AG09309 (cell line): ENCODE measurements at regions not wholly inside any gene's neighbourhood (a gene's known extent, or its start where the extent isn't known, plus 50 kb on each side); places are given as distances from the start of the nearest gene placed in this dataset.

Experiments used
- DNase-seq: peaks from one replicate; pipeline ENCODE4 v3.0.0-alpha.2; 2010; ENCODE audit warnings: low read depth
- H3K4me3 ChIP-seq: 2 replicates; pipeline ENCODE4 v1.5.1; 2011; ENCODE audit warnings: mild to moderate bottlenecking, low read depth, low read length, moderate library complexity; ENCODE audit not compliant: control insufficient read depth
- TF ChIP-seq, protein P1 (sequence below): IDR thresholded peaks from 2 replicates; pipeline ENCODE4 v1.5.1; 2011; ENCODE audit warnings: mild to moderate bottlenecking, low read depth, low read length, inconsistent platforms; ENCODE audit not compliant: insufficient read depth, control insufficient read depth; ENCODE audit errors: missing control alignments

GRCh38 chr15:93283854-93284253 is 194.8 kb upstream of the RGMA start:
- TF ChIP-seq, protein P1, sequence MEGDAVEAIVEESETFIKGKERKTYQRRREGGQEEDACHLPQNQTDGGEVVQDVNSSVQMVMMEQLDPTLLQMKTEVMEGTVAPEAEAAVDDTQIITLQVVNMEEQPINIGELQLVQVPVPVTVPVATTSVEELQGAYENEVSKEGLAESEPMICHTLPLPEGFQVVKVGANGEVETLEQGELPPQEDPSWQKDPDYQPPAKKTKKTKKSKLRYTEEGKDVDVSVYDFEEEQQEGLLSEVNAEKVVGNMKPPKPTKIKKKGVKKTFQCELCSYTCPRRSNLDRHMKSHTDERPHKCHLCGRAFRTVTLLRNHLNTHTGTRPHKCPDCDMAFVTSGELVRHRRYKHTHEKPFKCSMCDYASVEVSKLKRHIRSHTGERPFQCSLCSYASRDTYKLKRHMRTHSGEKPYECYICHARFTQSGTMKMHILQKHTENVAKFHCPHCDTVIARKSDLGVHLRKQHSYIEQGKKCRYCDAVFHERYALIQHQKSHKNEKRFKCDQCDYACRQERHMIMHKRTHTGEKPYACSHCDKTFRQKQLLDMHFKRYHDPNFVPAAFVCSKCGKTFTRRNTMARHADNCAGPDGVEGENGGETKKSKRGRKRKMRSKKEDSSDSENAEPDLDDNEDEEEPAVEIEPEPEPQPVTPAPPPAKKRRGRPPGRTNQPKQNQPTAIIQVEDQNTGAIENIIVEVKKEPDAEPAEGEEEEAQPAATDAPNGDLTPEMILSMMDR = no peak
- no peak overlapping the region for H3K4me3 ChIP-seq

DNA sequence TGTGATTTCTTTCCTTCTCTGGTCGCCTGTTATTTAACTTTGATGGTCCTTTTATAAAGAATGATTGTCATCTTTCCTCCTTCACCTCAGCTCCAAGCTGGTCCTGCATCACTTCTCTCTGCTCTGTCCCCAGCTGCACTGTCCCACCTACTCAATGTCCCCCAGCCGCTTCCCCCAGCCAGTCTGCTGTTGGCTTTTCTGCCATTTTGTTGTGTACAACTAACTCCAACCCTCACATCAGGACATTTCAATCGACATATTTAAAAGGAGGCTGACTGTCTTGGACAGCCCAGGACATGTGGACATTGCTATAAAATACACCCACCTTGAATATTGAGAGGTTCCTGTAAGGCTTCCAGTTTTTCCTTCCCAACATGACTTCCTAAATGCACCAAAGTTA is 193.8 kb upstream of the RGMA start:
- TF ChIP-seq, protein P1 = no peak
- no peak for DNase-seq

More at GRCh38 chr15:93283854-93284253, 194.8 kb upstream of the RGMA start:
- DNase-seq = no peak

GRCh38 chr15:93278783-93279182 is 189.8 kb upstream of the RGMA start:
- no peak overlapping the region for H3K4me3 ChIP-seq
- TF ChIP-seq, protein P1 = no peak
- no peak for DNase-seq

More for the DNA sequence above, 193.8 kb upstream of the RGMA start:
- H3K4me3 ChIP-seq = no peak overlapping the region

DNA sequence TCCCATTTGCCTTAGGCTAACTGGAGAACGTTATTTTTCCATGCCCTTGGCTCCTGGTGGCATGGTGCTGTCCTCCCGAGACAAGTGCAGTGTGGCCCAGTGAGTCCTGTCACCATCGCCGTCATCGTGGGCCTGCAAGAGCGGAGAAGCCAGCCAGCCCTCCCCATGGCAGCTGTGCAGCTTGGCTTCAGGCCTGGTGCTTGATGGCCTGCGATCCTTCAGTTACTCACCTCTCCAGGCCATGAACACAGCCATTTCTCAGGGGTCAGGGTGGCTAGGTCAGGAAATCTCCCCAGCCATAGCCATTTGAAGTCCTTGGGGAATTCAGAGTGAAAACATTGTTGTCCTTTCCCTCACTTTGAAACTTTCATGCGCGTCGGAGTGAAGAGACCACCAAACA is 189.0 kb upstream of the RGMA start:
- no peak for DNase-seq
- TF ChIP-seq, protein P1 = no peak
- no peak overlapping the region for H3K4me3 ChIP-seq

GRCh38 chr15:93274257-93274656 is 185.2 kb upstream of the RGMA start:
- TF ChIP-seq, protein P1 = no peak
- no peak overlapping the region for H3K4me3 ChIP-seq
- no peak for DNase-seq

DNA sequence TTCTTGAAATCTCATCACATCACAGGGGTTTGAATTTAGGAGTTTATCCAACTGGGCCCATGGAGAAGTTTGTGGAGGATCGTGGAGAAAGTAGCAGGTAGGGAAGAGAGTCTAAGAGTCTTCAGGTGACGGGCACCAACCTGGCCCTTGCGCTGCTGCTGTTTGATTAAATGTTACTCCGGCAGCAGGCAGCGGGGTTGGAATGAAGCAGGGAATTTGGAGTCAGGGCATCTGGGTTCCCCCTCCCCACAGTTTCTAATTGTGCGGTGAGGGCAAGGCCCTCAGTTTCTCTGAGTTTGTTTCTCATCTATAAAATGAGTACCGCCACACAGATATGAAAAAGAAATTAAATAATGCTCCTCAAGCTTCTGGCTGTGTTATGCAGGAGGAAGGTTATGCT is 182.9 kb upstream of the RGMA start:
- TF ChIP-seq, protein P1 = no peak
- H3K4me3 ChIP-seq = no peak overlapping the region
- DNase-seq = no peak

- TF ChIP-seq, protein P1 = no peak
- H3K4me3 ChIP-seq = no peak overlapping the region
- no peak for DNase-seq
Measured at GRCh38 chr15:93270937-93271467, 182.0 kb upstream of the RGMA start.
